ENCODE measurements at regions not wholly inside any gene's neighbourhood (a gene's known extent, or its start where the extent isn't known, plus 50 kb on each side); places are given as distances from the start of the nearest gene placed in this dataset.
"Not testable (repeated sequence)": the region's sequence is repeated elsewhere in the genome, so short reads cannot be mapped to it uniquely, and the experiment has no call there.

DNA sequence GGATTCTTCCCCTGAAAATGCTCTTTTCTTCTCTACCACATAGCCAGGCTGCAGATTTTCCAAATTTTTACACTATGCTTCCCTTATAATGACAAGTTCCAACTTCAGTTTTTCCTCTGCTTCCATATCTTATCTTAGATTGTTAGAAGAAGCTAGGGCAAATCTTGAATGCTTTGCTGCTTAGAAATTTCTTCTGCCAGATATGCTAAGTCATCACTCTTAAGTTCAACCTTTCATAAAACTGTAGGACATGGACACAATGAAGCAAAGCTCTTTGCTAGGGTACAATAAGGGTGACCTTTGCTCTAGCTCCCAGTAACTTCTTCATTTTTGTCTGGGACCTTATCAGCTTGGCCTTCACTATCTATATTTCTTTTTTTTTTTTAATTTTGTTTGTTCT is 88.7 kb downstream of the NXNL2 start:
- H3K9ac ChIP-seq (ENCODE audit: low read depth, low read length, poor library complexity), result no peak overlapping the region
- no peaks in the 10 kb centered on the region for H3K4me1 ChIP-seq (ENCODE audit: control insufficient read depth in 2 of 2, insufficient read depth in 1 of 2, low read depth in 1 of 2, low read length in 2 of 2)
- H3K4me3 ChIP-seq (ENCODE audit: low read length in 2 of 2), result no peak overlapping the region
- no peak overlapping the region for H2BK12ac ChIP-seq (ENCODE audit: low read length)
- DNase-seq (ENCODE audit: low spot score), result no peak
- H4K8ac ChIP-seq (ENCODE audit: low read depth, low read length), result no peak overlapping the region
- no peak overlapping the region for H3K4ac ChIP-seq (ENCODE audit: low read length)
- no peak overlapping the region for H2AFZ ChIP-seq (ENCODE audit: low read length)
- H2BK15ac ChIP-seq (ENCODE audit: low read length), result no peak overlapping the region
- H3K36me3 ChIP-seq (replicated peaks in 1 of 2; ENCODE audit: control insufficient read depth in 2 of 2, insufficient read depth in 2 of 2, low read length in 2 of 2), result no peaks in the 10 kb centered on the region
- H3K9me3 ChIP-seq (replicated peaks in 1 of 2; ENCODE audit: control insufficient read depth in 2 of 2, insufficient read depth in 1 of 2, low read depth in 1 of 2, low read length in 2 of 2), result peaks cover 5 to 7% of the 10 kb centered on the region in 2 donors
- H3K27me3 ChIP-seq (ENCODE audit: control insufficient read depth in 3 of 3, insufficient read depth in 3 of 3, low read depth in 1 of 3, low read length in 3 of 3), result peaks cover 0 to 6% (median 0%) of the 10 kb centered on the region in 3 experiments
- no peak overlapping the region for H4K91ac ChIP-seq (ENCODE audit: low read depth, low read length, poor library complexity)
- H3K14ac ChIP-seq (ENCODE audit: low read length), result no peak overlapping the region
- H2BK5ac ChIP-seq (ENCODE audit: low read length), result no peak overlapping the region
- no peaks in the 10 kb centered on the region for H3K79me1 ChIP-seq (ENCODE audit: low read depth, low read length)
- H2BK120ac ChIP-seq (ENCODE audit: low read depth, low read length), result no peak overlapping the region
- H3K4me2 ChIP-seq (ENCODE audit: insufficient read depth, low read length, poor library complexity, severe bottlenecking), result no peak overlapping the region
- no peak overlapping the region for H3K18ac ChIP-seq (ENCODE audit: low read length)
- H3K27ac ChIP-seq (replicated peaks; ENCODE audit: low read length), result no peak overlapping the region
- H3K23ac ChIP-seq (ENCODE audit: low read depth, low read length, poor library complexity), result no peak overlapping the region
- no peak overlapping the region for H2AK5ac ChIP-seq (ENCODE audit: low read depth, low read length)

DNA sequence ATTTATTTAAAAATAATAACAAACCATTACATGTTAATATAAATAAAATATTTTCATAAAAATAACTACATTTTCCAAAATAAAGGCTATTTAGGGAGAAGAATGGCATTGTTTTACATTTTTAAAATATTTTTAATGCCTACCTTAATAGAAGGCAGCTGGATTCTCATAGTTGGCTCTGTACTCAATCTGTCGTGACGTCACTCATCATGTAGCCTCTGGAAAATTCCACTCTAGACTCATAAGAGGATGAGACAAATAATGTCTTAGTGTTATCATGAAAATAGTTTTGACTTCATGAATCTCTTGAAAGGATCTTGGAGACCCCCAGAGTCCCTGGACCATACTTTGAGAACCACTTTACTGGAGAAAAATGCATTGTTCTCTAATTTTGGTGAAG is 93.1 kb downstream of the NXNL2 start:
- no peak overlapping the region for H3K27ac ChIP-seq (replicated peaks; ENCODE audit: low read length)
- no peak overlapping the region for H3K23ac ChIP-seq (ENCODE audit: low read depth, low read length, poor library complexity)
- H3K27me3 ChIP-seq (ENCODE audit: control insufficient read depth in 3 of 3, insufficient read depth in 3 of 3, low read depth in 1 of 3, low read length in 3 of 3), result no peaks in the 10 kb centered on the region
- no peak overlapping the region for H4K91ac ChIP-seq (ENCODE audit: low read depth, low read length, poor library complexity)
- DNase-seq (ENCODE audit: low spot score), result no peak
- no peak overlapping the region for H3K18ac ChIP-seq (ENCODE audit: low read length)
- peaks cover 3 to 7% of the 10 kb centered on the region in 2 donors for H3K9me3 ChIP-seq (replicated peaks in 1 of 2; ENCODE audit: control insufficient read depth in 2 of 2, insufficient read depth in 1 of 2, low read depth in 1 of 2, low read length in 2 of 2)
- H2BK5ac ChIP-seq (ENCODE audit: low read length), result no peak overlapping the region
- H3K4me2 ChIP-seq (ENCODE audit: insufficient read depth, low read length, poor library complexity, severe bottlenecking), result no peak overlapping the region
- H2AFZ ChIP-seq (ENCODE audit: low read length), result no peak overlapping the region
- H4K8ac ChIP-seq (ENCODE audit: low read depth, low read length), result no peak overlapping the region
- no peak overlapping the region for H2BK15ac ChIP-seq (ENCODE audit: low read length)
- H3K9ac ChIP-seq (ENCODE audit: low read depth, low read length, poor library complexity), result no peak overlapping the region
- no peak overlapping the region for H3K14ac ChIP-seq (ENCODE audit: low read length)
- no peaks in the 10 kb centered on the region for H3K36me3 ChIP-seq (replicated peaks in 1 of 2; ENCODE audit: control insufficient read depth in 2 of 2, insufficient read depth in 2 of 2, low read length in 2 of 2)
- no peaks in the 10 kb centered on the region for H3K4me1 ChIP-seq (ENCODE audit: control insufficient read depth in 2 of 2, insufficient read depth in 1 of 2, low read depth in 1 of 2, low read length in 2 of 2)
- no peaks in the 10 kb centered on the region for H3K79me1 ChIP-seq (ENCODE audit: low read depth, low read length)
- no CpG with 5 or more reads among the region's 2 CpGs for WGBS, 2 donors (ENCODE audit: extremely low coverage in 2 of 2, insufficient read length in 2 of 2, insufficient replicate concordance in 1 of 2)
- H3K4ac ChIP-seq (ENCODE audit: low read length), result no peak overlapping the region
- no peak overlapping the region for H2AK5ac ChIP-seq (ENCODE audit: low read depth, low read length)
- no peak overlapping the region for H2BK12ac ChIP-seq (ENCODE audit: low read length)
- no peak overlapping the region for H3K4me3 ChIP-seq (ENCODE audit: low read length in 2 of 2)
- no peak overlapping the region for H2BK120ac ChIP-seq (ENCODE audit: low read depth, low read length)

DNA sequence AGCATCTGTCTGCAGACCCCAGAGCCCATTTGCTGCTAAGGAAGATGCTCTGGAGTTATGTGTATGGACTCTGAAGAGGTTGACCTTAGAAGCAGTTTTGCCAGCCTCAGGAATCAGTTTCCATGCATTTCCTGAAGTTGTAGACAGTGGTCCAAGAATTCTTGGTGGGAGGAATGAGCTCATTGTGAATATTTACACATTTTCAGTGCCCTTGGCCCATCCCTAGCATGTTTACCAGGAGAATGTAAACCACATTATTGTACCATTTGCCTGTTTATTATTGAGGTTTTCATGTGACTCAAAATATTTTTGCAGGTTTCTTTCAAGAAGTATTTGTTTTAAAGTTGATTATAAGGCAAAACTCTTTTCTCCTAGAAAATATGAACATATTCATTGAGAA is 93.8 kb downstream of the NXNL2 start:
- no peak overlapping the region for H2AFZ ChIP-seq (ENCODE audit: low read length)
- no peak overlapping the region for H2BK12ac ChIP-seq (ENCODE audit: low read length)
- H3K4ac ChIP-seq (ENCODE audit: low read length), result no peak overlapping the region
- no peaks in the 10 kb centered on the region for H3K4me1 ChIP-seq (ENCODE audit: control insufficient read depth in 2 of 2, insufficient read depth in 1 of 2, low read depth in 1 of 2, low read length in 2 of 2)
- no peak overlapping the region for H3K14ac ChIP-seq (ENCODE audit: low read length)
- no peak overlapping the region for H2BK120ac ChIP-seq (ENCODE audit: low read depth, low read length)
- H4K91ac ChIP-seq (ENCODE audit: low read depth, low read length, poor library complexity), result no peak overlapping the region
- no peaks in the 10 kb centered on the region for H3K27me3 ChIP-seq (ENCODE audit: control insufficient read depth in 3 of 3, insufficient read depth in 3 of 3, low read depth in 1 of 3, low read length in 3 of 3)
- H3K4me2 ChIP-seq (ENCODE audit: insufficient read depth, low read length, poor library complexity, severe bottlenecking), result no peak overlapping the region
- H3K4me3 ChIP-seq (ENCODE audit: low read length in 2 of 2), result no peak overlapping the region
- no peak overlapping the region for H2AK5ac ChIP-seq (ENCODE audit: low read depth, low read length)
- no peak overlapping the region for H4K8ac ChIP-seq (ENCODE audit: low read depth, low read length)
- H3K18ac ChIP-seq (ENCODE audit: low read length), result no peak overlapping the region
- H3K79me1 ChIP-seq (ENCODE audit: low read depth, low read length), result no peaks in the 10 kb centered on the region
- no peak for DNase-seq (ENCODE audit: low spot score)
- H2BK15ac ChIP-seq (ENCODE audit: low read length), result no peak overlapping the region
- peaks cover 3 to 7% of the 10 kb centered on the region in 2 donors for H3K9me3 ChIP-seq (replicated peaks in 1 of 2; ENCODE audit: control insufficient read depth in 2 of 2, insufficient read depth in 1 of 2, low read depth in 1 of 2, low read length in 2 of 2)
- H3K23ac ChIP-seq (ENCODE audit: low read depth, low read length, poor library complexity), result no peak overlapping the region
- H3K36me3 ChIP-seq (replicated peaks in 1 of 2; ENCODE audit: control insufficient read depth in 2 of 2, insufficient read depth in 2 of 2, low read length in 2 of 2), result no peaks in the 10 kb centered on the region
- no peak overlapping the region for H2BK5ac ChIP-seq (ENCODE audit: low read length)
- no peak overlapping the region for H3K27ac ChIP-seq (replicated peaks; ENCODE audit: low read length)
- H3K9ac ChIP-seq (ENCODE audit: low read depth, low read length, poor library complexity), result no peak overlapping the region

DNA sequence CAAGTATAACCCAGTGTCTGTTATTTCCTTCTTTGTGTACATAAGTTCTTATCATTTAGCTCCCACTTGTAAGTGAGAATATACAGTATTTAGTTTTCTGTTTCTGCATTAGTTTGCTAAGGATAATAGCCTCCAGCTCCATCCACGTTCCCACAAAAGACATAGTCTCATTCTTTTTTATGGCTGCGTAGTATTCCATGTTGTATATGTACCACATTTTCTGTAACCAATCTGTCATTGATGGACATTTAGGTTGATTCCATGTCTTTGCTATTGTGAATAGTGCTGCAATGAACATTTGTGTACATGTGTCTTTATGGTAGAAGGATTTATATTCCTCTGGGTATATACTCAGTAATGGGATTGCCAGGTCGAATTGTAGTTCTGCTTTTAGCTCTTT is 95.6 kb downstream of the NXNL2 start:
- not testable (repeated sequence) for H3K14ac ChIP-seq (ENCODE audit: low read length); H3K23ac ChIP-seq (ENCODE audit: low read depth, low read length, poor library complexity); H3K4me3 ChIP-seq (ENCODE audit: low read length in 2 of 2); H3K4me2 ChIP-seq (ENCODE audit: insufficient read depth, low read length, poor library complexity, severe bottlenecking); H3K36me3 ChIP-seq (replicated peaks in 1 of 2; ENCODE audit: control insufficient read depth in 2 of 2, insufficient read depth in 2 of 2, low read length in 2 of 2); H4K91ac ChIP-seq (ENCODE audit: low read depth, low read length, poor library complexity); H2BK15ac ChIP-seq (ENCODE audit: low read length); H2BK5ac ChIP-seq (ENCODE audit: low read length); H3K18ac ChIP-seq (ENCODE audit: low read length); H3K4me1 ChIP-seq (ENCODE audit: control insufficient read depth in 2 of 2, insufficient read depth in 1 of 2, low read depth in 1 of 2, low read length in 2 of 2); H3K4ac ChIP-seq (ENCODE audit: low read length); H3K27me3 ChIP-seq (ENCODE audit: control insufficient read depth in 3 of 3, insufficient read depth in 3 of 3, low read depth in 1 of 3, low read length in 3 of 3); H4K8ac ChIP-seq (ENCODE audit: low read depth, low read length); H2BK120ac ChIP-seq (ENCODE audit: low read depth, low read length); H2AK5ac ChIP-seq (ENCODE audit: low read depth, low read length); H2BK12ac ChIP-seq (ENCODE audit: low read length); H3K79me1 ChIP-seq (ENCODE audit: low read depth, low read length); DNase-seq (ENCODE audit: low spot score); H3K9me3 ChIP-seq (replicated peaks in 1 of 2; ENCODE audit: control insufficient read depth in 2 of 2, insufficient read depth in 1 of 2, low read depth in 1 of 2, low read length in 2 of 2); H3K27ac ChIP-seq (replicated peaks; ENCODE audit: low read length); H3K9ac ChIP-seq (ENCODE audit: low read depth, low read length, poor library complexity); H2AFZ ChIP-seq (ENCODE audit: low read length)
- no CpG with 5 or more reads among the region's 3 CpGs for WGBS, 2 donors (ENCODE audit: extremely low coverage in 2 of 2, insufficient read length in 2 of 2, insufficient replicate concordance in 1 of 2)
